Hepatocyte (in vitro differentiated cells): ENCODE measurements at regions not wholly inside any gene's neighbourhood (a gene's known extent, or its start where the extent isn't known, plus 50 kb on each side); places are given as distances from the start of the nearest gene placed in this dataset.

ENCODE experiments used
- DNase-seq: peaks from one replicate; pipeline ENCODE4 v3.0.0-alpha.2; 2016; ENCODE audit warnings: low spot score
- H2AFZ ChIP-seq: fragments of 200-600 bp; sonication (generic); 2 replicates; pipeline ENCODE4 v1.6.0; 2016; ENCODE audit warnings: antibody characterized with exemption, mild to moderate bottlenecking
- H3K27ac ChIP-seq: fragments of 200-600 bp; sonication (generic); 2 replicates; pipeline ENCODE4 v1.5.1; 2016; ENCODE audit warnings: mild to moderate bottlenecking
- H3K27me3 ChIP-seq: fragments of 200-600 bp; sonication (generic); 2 replicates; pipeline ENCODE4 v1.6.1; 2016
- H3K36me3 ChIP-seq: fragments of 200-600 bp; sonication (generic); replicated peaks from 2 replicates; pipeline ENCODE4 v1.5.1; 2016; ENCODE audit warnings: low read depth; ENCODE audit not compliant: insufficient read depth
- H3K4me1 ChIP-seq: fragments of 200-600 bp; sonication (generic); 2 replicates; pipeline ENCODE4 v1.5.1; 2016; ENCODE audit warnings: mild to moderate bottlenecking, moderate library complexity; ENCODE audit not compliant: insufficient read depth
- H3K4me2 ChIP-seq: fragments of 200-600 bp; sonication (generic); 2 replicates; pipeline ENCODE4 v1.6.0; 2016
- H3K4me3 ChIP-seq: fragments of 200-600 bp; sonication (generic); 2 replicates; pipeline ENCODE4 v1.5.1; 2016; ENCODE audit warnings: mild to moderate bottlenecking
- H3K79me2 ChIP-seq: fragments of 200-600 bp; sonication (generic); 2 replicates; pipeline ENCODE4 v1.6.0; 2017; ENCODE audit warnings: mild to moderate bottlenecking
- H3K9me2 ChIP-seq: fragments of 200-600 bp; sonication (generic); replicated peaks from 2 replicates; pipeline ENCODE4 v1.6.0; 2017; ENCODE audit warnings: mild to moderate bottlenecking; ENCODE audit not compliant: insufficient read depth
- H3K9me3 ChIP-seq: fragments of 200-600 bp; sonication (generic); 2 replicates; pipeline ENCODE4 v1.5.1; 2016; ENCODE audit warnings: low read depth, mild to moderate bottlenecking
- H4K20me1 ChIP-seq: fragments of 200-600 bp; sonication (generic); 2 replicates; pipeline ENCODE4 v1.6.0; 2016; ENCODE audit warnings: mild to moderate bottlenecking; ENCODE audit not compliant: insufficient read depth, poor library complexity, severe bottlenecking
- CTCF ChIP-seq: fragments of 200-600 bp; sonication (generic); IDR thresholded peaks from 2 replicates; pipeline ENCODE4 v1.5.1; 2016; ENCODE audit warnings: antibody characterized with exemption, mild to moderate bottlenecking; ENCODE audit not compliant: poor library complexity
- EZH2 ChIP-seq: fragments of 200-600 bp; sonication (generic); IDR thresholded peaks from 2 replicates; pipeline ENCODE4 v1.6.1; 2016; ENCODE audit warnings: antibody characterized with exemption, mild to moderate bottlenecking, borderline replicate concordance
- EZH2phosphoT487 ChIP-seq: fragments of 200-600 bp; sonication (generic); IDR thresholded peaks from one replicate; pipeline ENCODE4 v1.6.1; 2018; ENCODE audit warnings: antibody characterized with exemption, mild to moderate bottlenecking, low read depth, moderate library complexity; ENCODE audit not compliant: unreplicated experiment, severe bottlenecking
- WGBS: methylation state at CpG from one replicate; pipeline ENCODE4 v1.1.6; 2016; ENCODE audit warnings: low lambda C conversion rate; ENCODE audit errors: missing lambda C conversion rate; 5-methylcytosine and 5-hydroxymethylcytosine counted together

- Histone ChIP-seq H3K27me3 (no peaks in the 10 kb centered on the region), H3K4me1 (no peaks in the 10 kb centered on the region), H3K4me3 (no peak overlapping the region), H3K79me2 (no peaks in the 10 kb centered on the region), H3K36me3 (no peaks in the 10 kb centered on the region), H3K9me3 (no peaks in the 10 kb centered on the region), H4K20me1 (no peaks in the 10 kb centered on the region), H3K9me2 (no peaks in the 10 kb centered on the region), H2AFZ (no peak overlapping the region), H3K27ac (no peak overlapping the region), H3K4me2 (no peak overlapping the region)
- no peak for TF ChIP-seq CTCF
- TF ChIP-seq EZH2phosphoT487, result no peak
- TF ChIP-seq EZH2, result no peak
- DNase-seq, result no peak
- 78% methylated on average over 5 of the region's 5 CpGs for WGBS
These were observed 1297.3 kb downstream of the AACS start for GRCh38 chr12:126362493-126362892.

- no peak for DNase-seq
- no peaks in the 10 kb centered on the region for H3K4me1 ChIP-seq
- H2AFZ ChIP-seq, result no peak overlapping the region
- no peak overlapping the region for H3K4me3 ChIP-seq
- 69% methylated on average over 9 of the region's 9 CpGs for WGBS
- no peaks in the 10 kb centered on the region for H4K20me1 ChIP-seq
- H3K4me2 ChIP-seq, result no peak overlapping the region
- H3K27me3 ChIP-seq, result no peaks in the 10 kb centered on the region
- no peak overlapping the region for H3K27ac ChIP-seq
- no peaks in the 10 kb centered on the region for H3K79me2 ChIP-seq
- no peaks in the 10 kb centered on the region for H3K9me2 ChIP-seq
- no peaks in the 10 kb centered on the region for H3K9me3 ChIP-seq
- H3K36me3 ChIP-seq, result no peaks in the 10 kb centered on the region
- no peak for TF ChIP-seq CTCF
- TF ChIP-seq EZH2, result no peak
- no peak for TF ChIP-seq EZH2phosphoT487
These were observed 1297.7 kb downstream of the AACS start for GRCh38 chr12:126362964-126363363.

GRCh38 chr12:126369487-126370463, 1304.5 kb downstream of the AACS start:
- Histone ChIP-seq H3K79me2 (no peaks in the 10 kb centered on the region), H3K27ac (no peak overlapping the region), H3K4me1 (no peaks in the 10 kb centered on the region), H2AFZ (no peak overlapping the region), H3K27me3 (no peaks in the 10 kb centered on the region), H3K9me3 (no peaks in the 10 kb centered on the region), H3K4me3 (no peak overlapping the region), H4K20me1 (no peaks in the 10 kb centered on the region), H3K9me2 (no peaks in the 10 kb centered on the region), H3K36me3 (no peaks in the 10 kb centered on the region), H3K4me2 (no peak overlapping the region)
- no peak for TF ChIP-seq EZH2phosphoT487
- TF ChIP-seq CTCF, result no peak
- TF ChIP-seq EZH2, result no peak
- 50% methylated on average over 3 of the region's 3 CpGs for WGBS
- no peak for DNase-seq
